ENCODE measurements at regions not wholly inside any gene's neighbourhood (a gene's known extent, or its start where the extent isn't known, plus 50 kb on each side); places are given as distances from the start of the nearest gene placed in this dataset.
A peak's percentile ranks its signal among the peaks of the same experiment; 100 is the strongest.

GRCh38 chr4:129623233-129623875, 527.4 kb downstream of the C4orf33 start:
- no peak for DNase-seq (ENCODE audit: low read depth in 4 of 4, low spot score in 2 of 4)

DNA sequence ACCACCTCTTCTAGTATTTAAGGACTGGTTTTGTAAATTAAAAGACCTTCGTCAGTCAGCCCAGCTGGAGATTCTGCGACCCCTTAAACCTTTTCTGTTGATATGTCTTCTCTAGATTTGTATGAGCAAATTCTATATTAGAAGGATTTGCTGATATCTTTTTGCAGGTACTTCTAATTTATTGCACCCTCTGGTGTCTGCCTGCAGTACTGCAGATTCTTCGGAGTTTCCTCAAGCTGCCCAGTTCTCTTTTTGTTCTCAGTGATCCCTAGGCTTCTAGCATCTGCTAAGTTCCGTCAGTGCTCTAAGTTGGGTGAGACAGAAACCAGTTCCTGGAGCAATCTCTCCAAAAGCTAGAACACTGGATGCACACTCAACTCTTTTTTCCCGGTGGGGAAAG, 545.2 kb downstream of the C4orf33 start:
- DNase-seq (ENCODE audit: low read depth in 4 of 4, low spot score in 2 of 4): peak in 3 of 4 donors; percentile 6 to 15 (median 13)

DNA sequence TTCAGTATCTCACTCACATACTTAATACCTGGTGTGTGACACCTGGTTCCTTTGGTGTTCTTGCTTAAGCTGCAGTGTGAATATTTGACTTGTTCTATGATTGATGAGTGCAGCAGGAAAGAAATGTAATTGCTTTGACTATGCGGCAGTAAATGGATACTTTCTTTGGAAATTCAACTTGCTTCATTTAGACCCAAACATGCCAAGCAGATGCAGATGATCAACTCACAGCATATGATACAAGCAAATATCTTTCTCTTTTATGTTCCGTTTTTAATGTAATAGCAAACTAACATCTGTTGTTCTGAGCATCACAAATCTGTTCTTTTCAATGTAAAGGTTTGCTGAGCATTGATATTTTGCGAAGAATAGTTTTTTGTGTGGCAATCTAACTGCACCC, 549.5 kb downstream of the C4orf33 start:
- no peak for DNase-seq (ENCODE audit: low read depth in 4 of 4, low spot score in 2 of 4)

DNA sequence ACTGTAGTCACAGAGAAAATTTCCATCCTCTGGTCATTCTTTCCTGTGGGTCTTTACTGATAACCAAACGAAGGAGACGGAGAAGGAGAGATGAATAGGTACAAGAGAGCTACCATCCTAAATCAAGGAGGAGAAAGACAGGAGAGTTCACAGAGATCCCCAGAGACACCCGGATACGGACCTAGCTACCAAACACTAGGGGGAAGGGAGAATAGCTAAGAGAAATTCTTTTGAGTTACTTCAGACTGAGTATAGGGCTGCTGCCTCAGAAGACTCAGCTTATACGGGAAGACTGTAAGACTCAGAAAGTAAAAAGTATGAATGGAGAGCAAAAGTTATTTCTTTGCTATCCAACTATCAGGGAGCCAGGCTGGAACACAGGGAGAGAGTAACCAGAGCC, 572.1 kb downstream of the C4orf33 start:
- no peak for DNase-seq (ENCODE audit: low read depth in 4 of 4, low spot score in 2 of 4)

- DNase-seq (ENCODE audit: low read depth in 4 of 4, low spot score in 2 of 4): no peak
These were observed 577.0 kb downstream of the C4orf33 start for GRCh38 chr4:129672941-129673340.

- DNase-seq (ENCODE audit: low read depth in 4 of 4, low spot score in 2 of 4): no peak
These were observed 579.1 kb downstream of the C4orf33 start for GRCh38 chr4:129675036-129675435.

DNA sequence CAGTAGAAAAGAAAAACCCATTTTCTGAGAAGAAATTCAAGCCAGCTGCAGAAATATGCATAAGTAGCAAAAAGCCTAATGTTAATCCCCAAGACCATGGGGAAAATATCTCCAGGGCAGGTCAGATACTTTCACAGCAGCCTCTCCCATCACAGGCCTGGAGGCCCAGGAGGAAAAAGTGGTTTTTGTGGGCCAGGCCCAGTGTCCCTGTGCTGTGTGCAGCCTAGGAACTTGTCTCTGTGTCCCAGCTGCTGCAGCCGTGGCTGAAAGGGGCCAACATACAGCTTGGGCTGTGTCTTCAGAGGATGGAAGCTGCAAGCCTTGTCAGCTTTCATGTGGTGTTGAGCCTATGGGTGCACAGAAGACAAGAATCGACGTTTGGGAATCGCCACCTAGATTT, 581.0 kb downstream of the C4orf33 start:
- DNase-seq (ENCODE audit: low read depth in 4 of 4, low spot score in 2 of 4): no peak

- no peak for DNase-seq (ENCODE audit: low read depth in 4 of 4, low spot score in 2 of 4)
These were observed 586.6 kb downstream of the C4orf33 start for GRCh38 chr4:129682586-129682985.

- no peak for DNase-seq (ENCODE audit: low read depth in 4 of 4, low spot score in 2 of 4)
These were observed 612.0 kb downstream of the C4orf33 start for GRCh38 chr4:129707949-129708348.

GRCh38 chr4:129708784-129709183, 612.8 kb downstream of the C4orf33 start:
- no peak for DNase-seq (ENCODE audit: low read depth in 4 of 4, low spot score in 2 of 4)

DNA sequence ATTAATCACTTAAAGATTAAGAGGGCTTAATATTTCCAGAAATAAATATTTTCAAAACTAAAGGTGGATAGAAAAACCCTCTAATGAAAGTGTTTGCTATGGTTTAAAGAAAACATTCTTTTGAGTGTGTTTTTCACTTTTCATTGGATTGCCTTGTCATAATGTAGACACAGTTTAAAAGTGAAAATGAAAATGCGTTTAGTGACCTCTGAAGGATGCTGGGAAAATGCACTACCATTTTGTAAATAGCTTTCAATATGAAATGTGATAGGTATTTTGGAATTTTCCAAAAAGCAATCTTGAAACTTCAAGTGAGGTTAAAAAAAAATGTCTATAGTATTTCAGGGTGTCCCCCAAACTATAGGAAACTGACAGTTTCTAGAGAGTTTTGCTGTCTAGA, 642.2 kb downstream of the C4orf33 start:
- no peak for DNase-seq (ENCODE audit: low read depth in 4 of 4, low spot score in 2 of 4)

- peak in 1 of 4 donors; percentile 4 for DNase-seq (ENCODE audit: low read depth in 4 of 4, low spot score in 2 of 4)
These were observed 651.8 kb downstream of the C4orf33 start for GRCh38 chr4:129747756-129748155.

- no peak for DNase-seq (ENCODE audit: low read depth in 4 of 4, low spot score in 2 of 4)
These were observed 653.0 kb downstream of the C4orf33 start for GRCh38 chr4:129748991-129749390.

- no peak for DNase-seq (ENCODE audit: low read depth in 4 of 4, low spot score in 2 of 4)
These were observed 655.7 kb downstream of the C4orf33 start for GRCh38 chr4:129751646-129752045.

DNA sequence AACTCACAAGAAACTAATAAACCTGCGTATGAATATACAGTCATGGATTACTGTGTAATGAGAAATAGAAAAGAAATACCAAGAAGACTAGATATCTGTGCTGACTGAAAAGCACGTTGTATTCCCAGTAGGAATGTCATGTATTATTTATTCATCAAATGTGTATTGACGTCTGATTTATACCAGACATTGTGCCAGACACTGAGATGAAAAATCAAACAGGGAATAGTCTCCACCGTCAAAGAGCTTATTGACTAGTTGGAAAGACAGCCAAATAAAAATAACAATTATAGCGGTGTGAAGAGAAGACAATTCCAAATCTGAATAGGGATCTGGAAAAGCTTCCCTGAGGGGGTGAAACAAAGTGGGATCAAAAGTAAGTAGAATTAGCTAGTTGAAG, 687.6 kb downstream of the C4orf33 start:
- no peak for DNase-seq (ENCODE audit: low read depth in 4 of 4, low spot score in 2 of 4)

DNA sequence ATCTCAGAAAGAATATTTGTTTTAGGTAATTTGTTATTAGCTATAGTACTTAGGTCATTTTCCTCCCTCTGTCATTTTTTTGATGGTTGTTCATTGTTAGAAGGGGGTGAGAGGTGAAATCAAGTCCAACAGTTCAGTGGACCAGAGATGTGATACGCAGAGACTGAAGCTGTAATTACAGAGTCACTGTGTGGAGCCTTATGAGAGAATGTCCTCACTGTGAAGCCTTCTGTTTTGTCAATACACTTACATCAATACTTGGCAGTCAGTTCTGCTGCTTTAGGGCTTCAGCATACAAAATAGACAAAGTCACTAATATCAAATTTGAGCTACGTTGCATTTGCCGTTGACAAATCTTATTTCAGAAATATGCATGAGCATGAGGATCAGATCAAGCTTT, 692.5 kb downstream of the C4orf33 start:
- DNase-seq (ENCODE audit: low read depth in 4 of 4, low spot score in 2 of 4): no peak

- no peak for DNase-seq (ENCODE audit: low read depth in 4 of 4, low spot score in 2 of 4)
These were observed 708.6 kb downstream of the C4orf33 start for GRCh38 chr4:129804461-129804981.

DNA sequence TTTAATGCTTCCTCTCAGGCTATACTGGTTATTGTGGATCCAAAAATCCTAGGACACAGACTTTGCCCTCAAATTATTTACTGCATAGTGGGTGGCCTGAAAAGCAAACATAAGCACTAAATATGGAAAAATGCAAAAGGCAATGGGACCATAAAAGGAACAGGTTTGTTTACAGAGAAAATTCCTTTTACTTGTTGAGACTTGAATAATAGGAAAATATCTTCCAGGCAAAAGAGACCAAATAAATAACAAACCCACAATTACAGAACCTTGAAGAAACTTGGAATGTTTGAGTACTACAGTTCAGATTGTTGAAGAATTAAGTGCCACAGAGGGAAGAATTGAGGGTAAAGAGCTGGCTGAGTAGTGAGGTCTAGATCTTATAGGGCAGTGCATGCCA, 711.0 kb downstream of the C4orf33 start:
- DNase-seq (ENCODE audit: low read depth in 4 of 4, low spot score in 2 of 4): no peak

GRCh38 chr4:129808242-129808641, 712.3 kb downstream of the C4orf33 start:
- no peak for DNase-seq (ENCODE audit: low read depth in 4 of 4, low spot score in 2 of 4)

DNA sequence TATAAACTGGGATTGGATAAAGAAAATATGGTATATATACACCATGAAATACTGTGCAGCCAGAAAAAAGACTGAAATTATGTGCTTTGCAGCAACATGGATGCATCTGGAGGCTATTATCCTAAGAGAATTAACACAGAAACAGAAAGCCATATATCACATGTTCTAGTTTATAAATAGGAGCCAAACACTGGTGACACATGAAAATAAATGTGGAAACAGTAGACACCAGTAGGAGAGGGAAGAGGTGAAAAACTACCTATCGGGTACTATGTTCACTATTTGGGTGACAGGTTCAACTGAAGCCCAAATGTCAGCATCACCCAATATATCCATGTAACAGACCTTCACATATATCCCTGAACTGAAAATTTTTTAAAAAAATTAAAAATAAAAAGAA, 725.1 kb downstream of the C4orf33 start:
- DNase-seq (ENCODE audit: low read depth in 4 of 4, low spot score in 2 of 4): no peak

DNA sequence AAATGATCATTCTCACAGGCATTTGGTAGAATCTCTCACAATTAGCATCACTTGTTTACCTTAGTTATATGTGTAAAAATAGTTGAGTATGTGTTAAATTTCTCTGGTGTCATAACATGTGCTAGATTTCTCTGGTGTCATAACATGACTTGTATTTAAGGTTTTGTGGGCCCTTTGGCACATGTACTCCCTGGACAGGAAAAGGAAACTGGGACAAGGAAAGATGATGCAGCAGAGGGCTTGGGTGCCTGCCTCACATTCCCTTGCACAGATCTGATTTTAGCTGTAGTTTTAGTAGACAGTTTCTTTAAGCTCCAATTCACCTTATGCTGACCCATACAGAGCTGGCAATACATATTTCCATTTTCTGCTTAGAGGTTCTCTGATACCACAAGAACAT, 726.0 kb downstream of the C4orf33 start:
- DNase-seq (ENCODE audit: low read depth in 4 of 4, low spot score in 2 of 4): no peak

DNA sequence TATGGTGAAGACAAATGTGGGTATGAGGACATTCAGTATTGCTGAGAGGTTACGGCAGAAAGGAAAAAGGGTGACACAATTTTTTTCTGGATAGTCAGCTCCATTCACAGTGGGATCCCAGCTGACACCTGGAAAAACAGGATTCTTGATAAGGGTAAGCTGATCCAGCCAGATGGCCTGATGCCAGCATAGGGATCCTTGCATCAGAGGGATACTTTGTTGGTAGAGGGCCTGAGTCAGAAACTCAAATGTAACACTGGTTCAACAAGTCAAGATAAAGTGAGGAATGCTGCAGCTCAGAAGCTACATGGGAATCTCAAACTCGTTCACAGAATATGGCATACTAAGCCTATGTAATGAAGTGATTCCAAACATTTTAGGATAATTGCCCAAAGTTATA, 726.7 kb downstream of the C4orf33 start:
- DNase-seq (ENCODE audit: low read depth in 4 of 4, low spot score in 2 of 4): no peak

DNA sequence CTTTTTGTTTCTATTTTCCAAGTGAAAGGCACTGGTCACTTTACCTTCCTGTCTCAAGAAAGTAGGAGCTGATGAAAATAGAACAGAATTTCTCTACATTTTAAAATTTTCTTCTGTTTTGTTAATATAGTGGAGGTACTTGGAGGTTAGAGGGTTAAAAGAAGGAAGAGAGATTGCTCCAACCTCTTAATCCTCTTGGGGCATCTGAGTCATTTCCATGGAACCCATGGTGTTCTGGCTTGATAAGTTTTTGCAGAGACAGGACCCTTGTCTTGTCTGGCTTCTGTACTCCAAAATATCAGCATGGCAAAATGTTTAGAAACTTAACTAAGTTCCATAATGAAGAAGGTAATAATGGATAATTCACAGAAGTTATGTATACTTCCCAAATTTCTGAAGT, 727.2 kb downstream of the C4orf33 start:
- no peak for DNase-seq (ENCODE audit: low read depth in 4 of 4, low spot score in 2 of 4)
